ENCODE measurements at regions not wholly inside any gene's neighbourhood (a gene's known extent, or its start where the extent isn't known, plus 50 kb on each side); places are given as distances from the start of the nearest gene placed in this dataset.

GRCh38 chr5:2031581-2031980 is 148.9 kb upstream of the IRX4 start:
- in situ Hi-C loops (cut with MboI; ENCODE audit: low sequenced_read_pairs in 4 of 4), result loop anchor here in 3 of 4 donors (25.0 kb wide), 1 partner anchor 269 kb away; no protein-coding TSS in a partner anchor
- Histone ChIP-seq H3K9me3 (no peaks in the 10 kb centered on the region), H3K4me3 (no peak overlapping the region), H3K4me1 (no peaks in the 10 kb centered on the region), H3K27me3 (peaks cover 0 to 3% (median 0%) of the 10 kb centered on the region in 3 donors), H3K36me3 (no peaks in the 10 kb centered on the region), H3K27ac (no peak overlapping the region)
- TF ChIP-seq, protein P1, sequence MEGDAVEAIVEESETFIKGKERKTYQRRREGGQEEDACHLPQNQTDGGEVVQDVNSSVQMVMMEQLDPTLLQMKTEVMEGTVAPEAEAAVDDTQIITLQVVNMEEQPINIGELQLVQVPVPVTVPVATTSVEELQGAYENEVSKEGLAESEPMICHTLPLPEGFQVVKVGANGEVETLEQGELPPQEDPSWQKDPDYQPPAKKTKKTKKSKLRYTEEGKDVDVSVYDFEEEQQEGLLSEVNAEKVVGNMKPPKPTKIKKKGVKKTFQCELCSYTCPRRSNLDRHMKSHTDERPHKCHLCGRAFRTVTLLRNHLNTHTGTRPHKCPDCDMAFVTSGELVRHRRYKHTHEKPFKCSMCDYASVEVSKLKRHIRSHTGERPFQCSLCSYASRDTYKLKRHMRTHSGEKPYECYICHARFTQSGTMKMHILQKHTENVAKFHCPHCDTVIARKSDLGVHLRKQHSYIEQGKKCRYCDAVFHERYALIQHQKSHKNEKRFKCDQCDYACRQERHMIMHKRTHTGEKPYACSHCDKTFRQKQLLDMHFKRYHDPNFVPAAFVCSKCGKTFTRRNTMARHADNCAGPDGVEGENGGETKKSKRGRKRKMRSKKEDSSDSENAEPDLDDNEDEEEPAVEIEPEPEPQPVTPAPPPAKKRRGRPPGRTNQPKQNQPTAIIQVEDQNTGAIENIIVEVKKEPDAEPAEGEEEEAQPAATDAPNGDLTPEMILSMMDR (IDR thresholded peaks at IDR 0.05 in 4 of 5, conservative IDR thresholded peaks at IDR 0.05 in 1 of 5), result no peak
- TF ChIP-seq POLR2A (IDR thresholded peaks at IDR 0.05), result no peak
- intact Hi-C loops (cut with DNase I; ENCODE audit: low total_unique reads), result loop anchor here (10.0 kb wide), 1 partner anchor 147 kb away; the partner anchor contains the start of gene IRX4
- ATAC-seq (no peak), DNase-seq (no peak)

- DNase-seq (no peak), ATAC-seq (no peak)
- TF ChIP-seq, protein P1 (IDR thresholded peaks at IDR 0.05 in 4 of 5, conservative IDR thresholded peaks at IDR 0.05 in 1 of 5), result no peak
- no peak for TF ChIP-seq POLR2A (IDR thresholded peaks at IDR 0.05)
- in situ Hi-C loops (cut with MboI; ENCODE audit: low sequenced_read_pairs in 4 of 4), result loop anchor here in 3 of 4 donors (25.0 kb wide), 1 partner anchor 268 kb away; no protein-coding TSS in a partner anchor
- no peak overlapping the region for H3K4me3 ChIP-seq
- no peaks in the 10 kb centered on the region for H3K4me1 ChIP-seq
- no peak overlapping the region for H3K27ac ChIP-seq
- H3K27me3 ChIP-seq, result peaks cover 0 to 3% (median 0%) of the 10 kb centered on the region in 3 donors
- intact Hi-C loops (cut with DNase I; ENCODE audit: low total_unique reads), result loop anchor here (10.0 kb wide), 1 partner anchor 145 kb away; the partner anchor contains the start of gene IRX4
- H3K9me3 ChIP-seq, result no peaks in the 10 kb centered on the region
- H3K36me3 ChIP-seq, result no peaks in the 10 kb centered on the region
Measured at GRCh38 chr5:2030131-2030530, 147.4 kb upstream of the IRX4 start.

DNA sequence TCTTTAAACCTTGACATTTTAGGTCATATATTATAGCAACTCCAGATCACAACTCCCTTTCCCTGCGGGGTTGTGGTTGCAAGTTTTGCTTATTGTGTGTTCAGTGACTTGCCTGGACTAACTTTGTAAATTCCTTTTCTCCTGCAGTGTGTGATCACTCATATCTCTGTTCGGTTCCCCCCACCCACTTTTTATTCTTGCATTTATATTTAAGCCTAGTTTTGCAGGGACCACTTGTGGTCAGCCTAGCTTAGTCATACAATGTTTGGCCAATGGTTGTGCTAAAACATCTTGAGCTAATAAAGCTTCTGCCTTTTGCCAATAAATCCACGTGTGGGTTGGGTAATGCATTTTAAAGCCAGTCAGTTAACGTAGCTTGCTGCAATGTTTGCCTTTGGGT is 146.5 kb upstream of the IRX4 start:
- Histone ChIP-seq H3K36me3 (no peaks in the 10 kb centered on the region), H3K27me3 (peaks cover 0 to 3% (median 0%) of the 10 kb centered on the region in 3 donors), H3K4me3 (no peak overlapping the region), H3K9me3 (no peaks in the 10 kb centered on the region), H3K4me1 (no peaks in the 10 kb centered on the region), H3K27ac (no peak overlapping the region)
- no peak for TF ChIP-seq POLR2A (IDR thresholded peaks at IDR 0.05)
- TF ChIP-seq, protein P1 (IDR thresholded peaks at IDR 0.05 in 4 of 5, conservative IDR thresholded peaks at IDR 0.05 in 1 of 5), result no peak
- DNase-seq (no peak), ATAC-seq (no peak)
- in situ Hi-C loops (cut with MboI; ENCODE audit: low sequenced_read_pairs in 4 of 4), result loop anchor here in 3 of 4 donors (25.0 kb wide), 1 partner anchor 267 kb away; no protein-coding TSS in a partner anchor
- intact Hi-C loops (cut with DNase I; ENCODE audit: low total_unique reads), result no loop called here

GRCh38 chr5:2027790-2028189 is 145.1 kb upstream of the IRX4 start:
- intact Hi-C loops (cut with DNase I; ENCODE audit: low total_unique reads), result no loop called here
- no peak overlapping the region for H3K27ac ChIP-seq
- TF ChIP-seq POLR2A (IDR thresholded peaks at IDR 0.05), result no peak
- in situ Hi-C loops (cut with MboI; ENCODE audit: low sequenced_read_pairs in 4 of 4), result loop anchor here in 3 of 4 donors (25.0 kb wide), 1 partner anchor 265 kb away; no protein-coding TSS in a partner anchor
- DNase-seq, result no peak
- no peaks in the 10 kb centered on the region for H3K27me3 ChIP-seq
- ATAC-seq, result no peak
- no peak overlapping the region for H3K4me3 ChIP-seq
- no peaks in the 10 kb centered on the region for H3K9me3 ChIP-seq
- no peaks in the 10 kb centered on the region for H3K36me3 ChIP-seq
- H3K4me1 ChIP-seq, result no peaks in the 10 kb centered on the region

GRCh38 chr5:2024986-2025721 is 142.4 kb upstream of the IRX4 start:
- TF ChIP-seq, protein P1 (IDR thresholded peaks at IDR 0.05 in 4 of 5, conservative IDR thresholded peaks at IDR 0.05 in 1 of 5), result no peak
- no peak for TF ChIP-seq POLR2A (IDR thresholded peaks at IDR 0.05)

More at GRCh38 chr5:2024986-2025721, 142.4 kb upstream of the IRX4 start:
- intact Hi-C loops (cut with DNase I; ENCODE audit: low total_unique reads), result no loop called here
- Histone ChIP-seq H3K36me3 (no peaks in the 10 kb centered on the region), H3K27me3 (no peaks in the 10 kb centered on the region), H3K4me3 (no peak overlapping the region), H3K4me1 (no peaks in the 10 kb centered on the region), H3K9me3 (no peaks in the 10 kb centered on the region), H3K27ac (no peak overlapping the region)
- DNase-seq (no peak), ATAC-seq (no peak)
- in situ Hi-C loops (cut with MboI; ENCODE audit: low sequenced_read_pairs in 4 of 4), result loop anchor here in 3 of 4 donors (25.0 kb wide), 1 partner anchor 263 kb away; no protein-coding TSS in a partner anchor
